ENCODE measurements at regions not wholly inside any gene's neighbourhood (a gene's known extent, or its start where the extent isn't known, plus 50 kb on each side); places are given as distances from the start of the nearest gene placed in this dataset.
"Not testable (repeated sequence)": the region's sequence is repeated elsewhere in the genome, so short reads cannot be mapped to it uniquely, and the experiment has no call there.

GRCh38 chr17:31609996-31610910, 218.8 kb downstream of the RAB11FIP4 start:
- no peak for DNase-seq

DNA sequence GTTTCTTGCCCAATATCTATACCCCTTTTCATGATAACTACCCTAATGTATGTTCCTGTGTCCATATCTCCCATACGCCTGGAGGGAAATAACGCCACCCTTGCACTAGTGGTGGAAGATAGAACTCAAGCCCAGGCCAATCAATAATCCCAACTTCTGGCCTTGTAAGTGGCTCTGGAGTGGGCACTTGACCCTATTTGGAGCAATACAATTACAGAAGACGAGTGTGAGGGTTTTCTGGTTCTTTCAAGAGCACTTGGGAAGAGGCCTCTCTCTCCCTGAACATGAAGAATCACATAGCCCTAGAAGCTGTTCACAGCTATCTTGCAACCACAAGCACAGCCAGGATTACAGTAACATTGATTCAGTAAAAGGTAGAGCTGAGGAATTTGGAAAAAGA, 217.9 kb downstream of the RAB11FIP4 start:
- no peak for DNase-seq

GRCh38 chr17:31608659-31609254, 217.3 kb downstream of the RAB11FIP4 start:
- DNase-seq, result no peak

GRCh38 chr17:31605761-31606160, 214.3 kb downstream of the RAB11FIP4 start:
- no peak for DNase-seq

GRCh38 chr17:31604936-31605335, 213.5 kb downstream of the RAB11FIP4 start:
- no peak for DNase-seq

DNA sequence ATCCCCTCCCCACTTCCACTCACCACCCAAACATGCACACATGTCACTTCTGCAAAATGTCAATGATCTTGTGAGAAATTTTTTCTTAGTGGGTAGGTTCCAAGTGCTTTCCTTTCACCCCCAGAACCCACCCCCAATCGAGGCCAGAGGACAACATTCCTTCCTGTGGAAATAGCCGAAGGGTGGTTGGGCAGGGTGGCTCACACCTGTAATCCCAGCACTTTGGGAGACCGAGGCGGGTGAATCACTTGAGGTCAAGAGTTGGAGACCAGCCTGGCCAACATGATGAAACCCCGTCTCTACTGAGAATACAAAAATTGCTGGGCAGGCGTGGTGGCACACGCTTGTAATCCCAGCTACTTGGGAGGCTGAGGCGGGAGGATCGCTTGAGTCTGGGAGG, 208.7 kb downstream of the RAB11FIP4 start:
- DNase-seq, result not testable (repeated sequence)

- DNase-seq, result no peak
Observed at GRCh38 chr17:31598921-31599571, 207.6 kb downstream of the RAB11FIP4 start.

DNA sequence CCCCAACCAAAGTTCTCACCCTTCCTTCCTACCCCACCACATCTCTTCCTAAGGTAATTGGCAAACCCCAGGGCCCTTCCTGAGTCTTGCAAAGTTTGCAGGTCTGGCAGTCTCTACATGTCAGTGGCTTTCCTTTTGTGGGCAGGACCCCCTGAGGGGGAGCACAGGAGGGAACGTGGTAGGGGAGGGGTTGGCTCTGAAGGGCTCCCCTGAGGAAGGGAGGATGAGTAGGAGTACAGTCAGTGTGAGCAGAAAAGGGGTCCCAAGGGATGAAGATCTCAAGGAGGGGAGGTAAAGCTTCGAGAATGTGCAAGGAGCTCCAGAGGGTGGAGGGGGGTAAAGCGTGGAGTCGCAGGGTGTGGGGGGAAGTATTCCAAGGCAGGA, 206.9 kb downstream of the RAB11FIP4 start:
- DNase-seq, result no peak

DNA sequence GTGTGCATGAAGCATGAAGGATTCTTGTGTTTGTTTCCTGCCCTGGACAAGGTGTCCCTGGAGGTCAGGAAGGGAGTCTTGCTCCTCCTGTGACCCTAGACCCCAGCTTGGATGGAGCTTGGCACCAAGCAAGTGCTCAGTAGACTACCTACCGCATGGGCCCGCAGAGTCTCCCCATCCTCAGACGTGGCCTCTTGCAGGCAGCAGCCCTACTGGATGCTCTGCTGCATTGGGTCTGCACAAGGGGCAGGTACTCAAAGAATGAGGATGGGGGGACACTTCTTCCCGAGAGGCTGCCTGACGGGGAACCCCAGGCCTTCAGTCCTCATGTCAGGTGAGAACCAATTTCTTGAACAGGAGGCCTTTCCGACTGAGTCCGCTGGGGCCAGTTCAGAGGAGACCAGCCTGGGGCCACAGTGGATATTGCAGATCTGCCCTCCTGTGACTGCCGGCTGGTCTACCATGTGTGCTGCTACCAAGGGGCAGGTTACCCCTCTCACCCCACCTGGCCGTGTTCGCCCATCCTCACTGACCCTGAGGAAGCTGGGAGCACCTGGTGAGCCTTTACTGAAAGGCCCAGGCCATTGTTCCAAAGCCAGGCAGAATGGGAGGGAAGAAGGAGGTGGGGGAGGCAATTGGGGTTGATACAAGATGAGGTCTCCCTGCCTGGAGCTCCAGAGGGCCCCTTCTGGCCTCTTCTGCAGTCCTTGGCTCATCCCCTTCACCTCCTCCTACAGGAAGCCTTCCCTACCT, 206.3 kb downstream of the RAB11FIP4 start:
- DNase-seq, result no peak

GRCh38 chr17:31596382-31597323, 205.2 kb downstream of the RAB11FIP4 start:
- peak; percentile 96 to 99 (median 98) for DNase-seq

DNA sequence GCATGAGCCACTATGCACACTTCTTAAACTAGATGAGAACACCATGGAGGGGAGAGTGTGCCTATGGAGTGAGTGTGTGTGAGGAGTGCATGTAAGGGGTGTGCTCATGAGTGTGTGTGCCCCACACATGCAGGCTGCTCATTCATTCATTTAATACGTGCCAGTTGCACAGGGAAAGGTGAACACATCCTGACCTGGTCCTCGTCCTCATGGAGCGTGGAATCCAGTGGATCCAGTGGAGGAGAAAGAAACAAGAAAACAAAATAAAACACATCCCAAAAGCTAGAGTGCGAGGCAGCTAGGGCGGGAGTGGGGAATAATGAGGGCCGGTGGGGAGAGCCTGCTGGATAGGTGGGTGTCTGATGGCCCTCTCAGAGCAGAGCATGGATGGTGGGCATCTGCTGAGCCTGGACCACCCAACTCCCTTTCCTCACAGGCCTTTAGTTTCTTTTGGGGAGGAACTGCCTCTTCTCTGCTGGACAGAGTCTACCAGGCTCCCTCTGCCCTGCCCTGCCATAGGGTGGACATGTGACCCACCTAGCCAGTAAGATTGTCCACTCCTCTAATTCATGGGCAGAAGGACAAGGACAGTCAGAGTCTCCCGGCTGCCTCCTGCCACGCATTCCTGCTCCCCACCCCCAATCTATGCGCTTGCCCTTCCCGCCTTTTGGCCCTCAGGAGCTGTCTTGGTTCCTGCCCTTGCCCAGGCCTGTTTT, 204.3 kb downstream of the RAB11FIP4 start:
- DNase-seq, result no peak

- DNase-seq, result no peak
Observed at GRCh38 chr17:31595076-31595475, 203.6 kb downstream of the RAB11FIP4 start.

DNA sequence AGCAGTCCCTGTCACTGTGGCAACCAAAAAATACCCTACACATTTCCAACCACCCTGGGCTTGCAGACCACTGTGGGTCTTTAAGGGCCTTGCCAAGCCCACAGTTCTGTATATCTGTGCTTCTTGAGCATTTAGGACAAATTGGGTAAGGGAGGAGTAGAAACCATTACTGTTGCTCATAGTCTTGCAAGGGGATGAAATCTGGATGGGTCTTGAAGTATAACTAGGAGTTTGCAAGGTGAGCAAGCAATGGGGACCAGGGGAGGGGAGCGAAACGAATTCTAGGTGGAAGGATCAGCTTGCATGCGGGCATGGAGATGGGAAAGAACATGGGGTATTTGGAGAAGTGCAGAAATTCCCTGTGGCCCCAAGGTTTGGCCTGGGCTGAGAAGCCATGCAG, 202.9 kb downstream of the RAB11FIP4 start:
- DNase-seq, result no peak

GRCh38 chr17:31593806-31594205, 202.3 kb downstream of the RAB11FIP4 start:
- DNase-seq, result no peak

GRCh38 chr17:31591924-31592323, 200.4 kb downstream of the RAB11FIP4 start:
- DNase-seq, result no peak

GRCh38 chr17:31588512-31588911, 197.0 kb downstream of the RAB11FIP4 start:
- no peak for DNase-seq

- DNase-seq, result peak in 1 of 3 donors; percentile 37
Observed at GRCh38 chr17:31588034-31588433, 196.6 kb downstream of the RAB11FIP4 start.
